ENCODE measurements at regions not wholly inside any gene's neighbourhood (a gene's known extent, or its start where the extent isn't known, plus 50 kb on each side); places are given as distances from the start of the nearest gene placed in this dataset.
"Not testable (repeated sequence)": the region's sequence is repeated elsewhere in the genome, so short reads cannot be mapped to it uniquely, and the experiment has no call there.

DNA sequence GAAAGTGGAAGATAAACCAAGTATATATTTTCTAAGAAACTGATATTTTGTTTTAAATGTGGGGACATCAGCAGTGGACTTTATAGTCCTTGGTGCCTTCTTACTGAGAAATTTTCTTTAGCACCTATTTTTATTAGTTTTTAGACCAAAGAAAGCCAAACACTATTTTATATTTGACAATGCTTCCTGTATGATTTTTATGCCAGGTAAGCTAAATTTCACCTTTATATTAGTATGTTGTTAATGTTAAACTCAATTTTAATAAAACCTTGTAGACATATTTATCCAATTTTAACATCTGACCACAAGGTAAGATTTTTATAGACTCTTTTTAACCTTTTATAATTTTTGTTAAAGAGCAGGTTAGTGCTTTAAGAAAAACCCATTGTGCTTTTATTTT lies 1182.3 kb upstream of the CDH2 start:
- not testable (repeated sequence) for TF ChIP-seq CTCF (IDR thresholded peaks at IDR 0.05; ENCODE audit: insufficient read depth, low read length); SPI1 (IDR thresholded peaks at IDR 0.05; ENCODE audit: borderline replicate concordance, low read depth); POLR2AphosphoS5 (IDR thresholded peaks at IDR 0.05; ENCODE audit: low read depth)
